Amniotic stem cell (primary cell): ENCODE measurements at regions not wholly inside any gene's neighbourhood (a gene's known extent, or its start where the extent isn't known, plus 50 kb on each side); places are given as distances from the start of the nearest gene placed in this dataset.
"Not testable (repeated sequence)": the region's sequence is repeated elsewhere in the genome, so short reads cannot be mapped to it uniquely, and the experiment has no call there.

ENCODE experiments used
- DNase-seq: peaks from one replicate; lab custom pipeline; 2025; lab: John Stamatoyannopoulos, UW

GRCh38 chr17:30686538-30687479 is 137.7 kb downstream of the CRLF3 start:
- DNase-seq: not testable (repeated sequence)

DNA sequence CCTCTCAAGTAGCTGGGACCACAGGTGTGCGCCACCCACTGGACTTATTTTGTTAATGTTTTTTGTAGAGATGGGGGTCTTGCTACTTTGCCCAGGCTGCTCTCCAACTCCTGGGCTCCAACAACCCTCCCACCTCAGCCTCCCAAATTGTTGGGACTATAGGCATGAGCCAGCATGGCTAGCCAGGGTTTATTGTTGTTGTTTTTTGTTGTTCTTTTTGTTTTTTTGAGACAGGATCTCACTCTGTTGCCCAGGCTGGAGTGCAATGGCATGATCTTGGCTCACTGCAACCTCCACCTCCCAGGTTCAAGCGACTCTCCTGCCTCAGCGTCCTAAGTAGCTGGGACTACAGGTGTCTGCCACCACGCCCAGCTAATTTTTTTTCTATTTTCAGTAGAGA is 142.2 kb downstream of the CRLF3 start:
- not testable (repeated sequence) for DNase-seq

- not testable (repeated sequence) for DNase-seq
Observed at GRCh38 chr17:30680681-30681080, 143.8 kb downstream of the CRLF3 start.

- DNase-seq: no peak
Observed at GRCh38 chr17:30677550-30678249, 146.8 kb downstream of the CRLF3 start.

- DNase-seq: not testable (repeated sequence)
Observed at GRCh38 chr17:30675777-30676492, 148.6 kb downstream of the CRLF3 start.

DNA sequence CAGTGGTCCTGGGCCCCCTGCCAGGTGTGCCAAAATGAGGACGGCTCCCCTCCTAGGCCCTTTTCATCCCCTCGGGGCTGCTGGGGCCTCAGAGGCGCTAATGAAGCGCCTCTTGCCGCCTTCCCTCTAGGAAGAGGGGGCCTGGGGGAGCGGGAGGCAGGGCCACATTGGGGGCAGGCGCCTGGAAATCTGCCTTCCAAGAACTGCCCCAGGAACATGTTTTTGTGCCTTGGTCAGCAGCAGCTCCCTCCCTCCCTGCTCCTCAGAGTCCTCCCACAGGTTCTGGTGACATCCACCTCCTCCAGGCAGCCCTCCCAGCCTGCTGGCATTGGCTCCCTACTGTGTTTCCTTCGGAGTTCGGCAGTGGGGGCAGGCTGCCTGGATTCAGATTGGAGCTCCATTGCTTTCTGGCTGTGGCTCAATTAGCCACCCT is 155.3 kb downstream of the CRLF3 start:
- not testable (repeated sequence) for DNase-seq

DNA sequence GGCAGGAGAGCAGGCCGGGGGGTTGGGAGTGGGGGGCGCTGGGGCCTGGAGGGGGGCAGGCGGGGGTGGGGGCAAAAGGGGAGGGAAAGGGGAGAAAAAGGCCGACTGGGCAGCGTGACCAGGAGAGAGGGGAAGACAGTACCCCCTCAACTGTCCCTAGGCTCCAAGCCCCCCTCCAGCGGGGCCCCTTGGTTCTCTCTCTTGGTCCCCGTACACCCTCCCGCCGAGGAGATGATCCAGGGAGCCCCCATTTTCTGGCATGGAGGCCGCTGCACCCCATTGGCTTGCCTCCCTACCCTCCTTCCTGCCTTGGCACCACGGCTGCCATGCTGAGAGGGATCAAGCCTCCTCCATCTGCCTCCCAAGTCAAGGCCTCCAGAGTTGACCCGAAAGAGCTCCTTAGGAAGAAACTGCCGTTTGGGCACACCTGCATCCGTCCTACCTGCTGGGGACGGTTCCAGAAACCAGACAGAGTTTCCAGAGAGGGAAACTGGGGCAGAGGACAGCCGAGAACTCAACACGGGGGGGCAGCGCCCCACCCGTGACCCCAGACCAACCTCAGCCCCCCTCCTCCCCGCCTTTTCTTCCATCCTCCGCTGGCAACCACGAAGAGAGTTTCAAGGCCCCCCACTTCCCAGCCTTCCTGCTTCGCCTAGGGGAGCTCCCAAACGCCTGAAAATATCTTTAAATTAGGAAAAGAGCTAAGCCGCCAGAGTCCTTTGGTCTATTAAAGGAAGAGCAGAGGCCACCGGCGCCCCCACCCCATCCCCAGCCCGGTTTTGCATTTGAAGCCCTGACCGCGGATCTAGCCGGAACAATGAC is 155.9 kb downstream of the CRLF3 start:
- not testable (repeated sequence) for DNase-seq

GRCh38 chr17:30667657-30668359 is 156.7 kb downstream of the CRLF3 start:
- DNase-seq: peak; percentile 3

DNA sequence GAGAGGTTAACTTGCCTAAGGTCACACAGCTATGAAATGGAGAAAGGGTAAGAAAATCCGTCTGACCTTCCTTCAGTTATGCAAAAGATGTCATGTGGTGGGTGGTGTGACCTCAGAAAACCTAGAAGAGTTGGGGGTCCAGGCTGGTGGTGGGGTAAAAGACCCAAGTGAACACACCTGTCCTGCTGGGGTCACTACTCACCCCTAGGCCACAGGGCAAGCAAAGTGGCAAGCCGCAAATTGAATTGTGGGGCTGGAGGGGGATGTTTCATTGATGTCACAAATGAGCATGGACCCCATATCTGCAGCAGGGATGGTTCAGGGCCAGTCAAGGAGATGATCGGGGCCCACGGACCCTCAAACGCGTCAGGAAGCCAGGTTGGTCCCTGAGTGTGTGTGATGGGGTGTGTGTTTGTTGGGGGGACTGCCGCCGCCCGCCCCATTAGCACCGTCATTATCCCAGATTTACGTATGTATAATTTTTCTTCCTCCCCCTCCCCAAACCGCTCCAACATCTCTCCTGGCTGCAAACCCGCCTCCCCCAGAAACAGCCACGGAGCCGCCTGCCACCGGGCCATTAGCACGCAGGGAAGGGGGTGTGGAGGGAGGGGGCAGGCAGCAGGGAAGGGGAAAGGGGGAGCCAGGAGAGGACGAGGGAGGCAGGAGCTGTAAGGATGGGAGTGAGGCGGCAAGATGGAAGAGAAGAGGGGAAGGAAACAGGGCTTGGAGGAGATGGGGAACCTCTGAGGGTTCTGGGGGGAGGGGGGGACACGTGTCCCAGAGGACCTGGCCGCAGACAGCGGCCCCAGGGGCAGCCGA is 157.4 kb downstream of the CRLF3 start:
- DNase-seq: not testable (repeated sequence)

DNA sequence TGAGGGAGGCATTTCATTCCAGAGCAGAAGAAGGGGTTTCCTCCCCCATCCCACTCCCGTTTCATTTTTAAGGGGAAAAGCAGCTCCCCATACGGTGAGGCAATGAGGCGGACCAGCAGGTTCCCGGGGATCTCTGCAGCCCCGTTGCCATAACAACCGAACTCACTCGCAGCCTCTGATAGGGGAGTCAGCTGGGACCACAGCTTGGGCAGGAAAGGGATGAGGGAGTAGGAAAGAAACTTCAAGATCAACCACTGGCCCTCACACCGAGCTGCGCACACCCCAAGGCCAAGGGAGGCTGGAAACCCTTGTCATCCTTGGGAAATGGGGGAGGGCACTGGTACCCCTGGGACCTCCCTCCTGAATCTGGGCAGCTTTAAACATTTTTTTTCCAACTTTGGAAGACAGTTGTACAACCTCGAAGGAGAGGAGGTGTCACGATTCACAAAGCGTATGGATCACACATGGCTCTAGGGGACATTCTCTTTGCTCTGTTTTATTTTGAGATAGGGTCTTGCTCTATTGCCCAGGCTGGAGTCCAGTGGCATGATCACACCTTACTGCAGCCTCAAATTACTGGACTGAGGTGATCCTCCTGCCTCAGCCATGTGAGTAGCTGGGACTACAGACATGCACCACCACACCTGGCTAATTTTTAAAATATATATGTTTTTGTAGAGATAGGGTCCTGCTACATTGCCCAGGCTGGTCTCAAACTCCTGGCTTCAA is 160.6 kb downstream of the CRLF3 start:
- DNase-seq: not testable (repeated sequence)

- DNase-seq: not testable (repeated sequence)
Observed at GRCh38 chr17:30657148-30657547, 167.3 kb downstream of the CRLF3 start.

- DNase-seq: not testable (repeated sequence)
Observed at GRCh38 chr17:30653038-30653437, 171.5 kb downstream of the CRLF3 start.

- not testable (repeated sequence) for DNase-seq
Observed at GRCh38 chr17:30650149-30650548, 172.9 kb downstream of the GOSR1 start.

- DNase-seq: not testable (repeated sequence)
Observed at GRCh38 chr17:30648015-30648620, 170.9 kb downstream of the GOSR1 start.

GRCh38 chr17:30645875-30646274 is 168.7 kb downstream of the GOSR1 start:
- not testable (repeated sequence) for DNase-seq

GRCh38 chr17:30644713-30645112 is 167.5 kb downstream of the GOSR1 start:
- not testable (repeated sequence) for DNase-seq

DNA sequence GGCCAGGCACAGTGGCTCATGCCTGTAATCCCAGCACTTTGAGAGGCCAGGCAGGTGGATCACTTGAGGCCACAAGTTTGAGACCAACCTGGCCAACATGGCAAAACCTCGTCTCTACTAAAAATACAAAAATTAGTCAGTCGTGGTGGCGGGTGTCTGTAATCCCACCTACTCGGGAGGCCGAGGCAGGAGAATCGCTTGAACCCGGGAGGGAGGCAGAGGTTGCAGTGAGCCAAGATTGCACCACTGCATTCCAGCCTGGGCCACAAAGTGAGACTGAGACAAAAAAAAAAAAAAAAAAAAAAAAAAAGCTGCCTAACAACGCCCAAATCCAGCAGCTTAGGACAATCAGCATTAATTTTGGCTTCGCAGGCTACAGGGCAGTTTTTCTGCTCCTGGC is 167.1 kb downstream of the GOSR1 start:
- not testable (repeated sequence) for DNase-seq

- not testable (repeated sequence) for DNase-seq
Observed at GRCh38 chr17:30641428-30641827, 164.2 kb downstream of the GOSR1 start.

DNA sequence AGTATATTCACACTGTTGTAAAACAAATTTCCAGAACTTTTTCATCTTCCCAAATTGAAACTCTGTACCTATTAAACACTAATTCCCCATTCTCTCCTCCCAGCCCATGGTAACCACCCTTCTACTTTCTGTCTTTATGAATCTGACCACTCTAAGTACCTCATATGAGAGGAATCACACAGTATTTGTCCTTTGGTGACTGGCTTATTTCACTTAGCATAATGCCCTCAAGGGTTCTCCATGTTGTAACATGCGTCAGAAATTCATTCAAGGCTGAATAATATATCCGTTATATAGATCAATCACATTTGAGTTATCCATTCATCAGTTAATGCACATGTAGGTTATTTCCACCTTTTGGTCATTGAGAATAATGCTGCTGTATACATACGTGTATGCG is 162.2 kb downstream of the GOSR1 start:
- DNase-seq: not testable (repeated sequence)
